Activated CD4-positive, alpha-beta T cell treated with anti-CD3 and anti-CD28 coated beads, Interleukin-2, amount 10 ng/mL, durations not matched to agents 24 days and 14 days (primary cell): ENCODE measurements at regions not wholly inside any gene's neighbourhood (a gene's known extent, or its start where the extent isn't known, plus 50 kb on each side); places are given as distances from the start of the nearest gene placed in this dataset.

Experiments used
- DNase-seq: peaks from one replicate; pipeline ENCODE4 v3.0.0; 2022
- H3K27ac Mint-ChIP-seq: one replicate; pipeline ENCODE4 v1.8.0; 2022; ENCODE audit warnings: mild to moderate bottlenecking, mixed read lengths
- H3K27me3 Mint-ChIP-seq: one replicate; pipeline ENCODE4 v1.8.0; 2022; ENCODE audit warnings: mixed read lengths
- H3K36me3 Mint-ChIP-seq: one replicate; pipeline ENCODE4 v1.8.0; 2022; ENCODE audit warnings: low read depth, mild to moderate bottlenecking, mixed read lengths
- H3K4me1 Mint-ChIP-seq: one replicate; pipeline ENCODE4 v1.8.0; 2021; ENCODE audit warnings: mixed read lengths
- H3K4me3 Mint-ChIP-seq: one replicate; pipeline ENCODE4 v1.8.0; 2022; ENCODE audit warnings: mild to moderate bottlenecking, moderate library complexity, mixed read lengths
- H3K9me3 Mint-ChIP-seq: one replicate; pipeline ENCODE4 v1.8.0; 2021; ENCODE audit warnings: mixed read lengths
- intact Hi-C: fragments of 100-400 bp; cut with micrococcal nuclease; formaldehyde crosslinking; loops from one replicate; pipeline ENCODE4 v1.15.1; 2023

DNA sequence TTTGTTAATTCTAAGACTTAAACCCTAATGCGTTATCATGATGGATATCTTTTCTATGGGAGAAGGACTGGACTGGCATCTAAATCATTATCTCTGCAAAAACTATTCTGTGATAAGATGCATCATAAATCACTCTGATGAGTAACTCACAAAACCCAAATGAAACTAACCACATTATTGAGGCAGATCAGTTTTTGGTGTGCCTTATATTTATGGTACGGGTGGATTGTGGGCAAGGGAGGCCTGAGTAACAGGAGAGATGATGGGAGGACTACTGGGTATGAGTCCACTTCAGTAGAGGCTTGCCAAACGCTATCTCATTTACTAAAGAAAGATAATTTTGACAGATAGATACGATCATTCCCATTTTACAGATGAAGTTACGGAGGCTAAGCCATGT is 66.4 kb upstream of the GUCY1A1 start:
- no peak overlapping the region for H3K4me3 Mint-ChIP-seq
- no peaks in the 10 kb centered on the region for H3K9me3 Mint-ChIP-seq
- DNase-seq: no peak
- H3K27me3 Mint-ChIP-seq: peaks cover 8% of the 10 kb centered on the region
- intact Hi-C loops: no loop called here
- peaks cover 2% of the 10 kb centered on the region for H3K4me1 Mint-ChIP-seq
- no peaks in the 10 kb centered on the region for H3K36me3 Mint-ChIP-seq
- no peak overlapping the region for H3K27ac Mint-ChIP-seq

DNA sequence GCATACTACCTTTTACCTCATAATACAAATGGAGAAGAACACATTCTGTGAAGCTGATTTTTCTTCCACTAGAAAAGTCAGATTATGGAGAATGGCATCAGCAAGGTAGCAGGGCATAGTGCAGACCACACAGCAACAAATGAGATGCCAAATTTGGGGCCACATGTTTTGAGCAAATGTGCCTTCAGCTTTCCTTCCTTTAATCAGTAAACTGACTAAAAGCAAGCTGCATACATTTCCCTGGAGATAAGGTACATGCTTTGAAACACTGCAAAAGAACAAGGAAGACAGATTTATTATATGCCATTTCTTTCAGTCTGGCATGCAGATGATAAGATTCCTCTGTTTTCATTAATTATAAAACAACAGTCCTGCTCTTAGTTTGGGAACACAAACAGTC is 67.1 kb upstream of the GUCY1A1 start:
- H3K27me3 Mint-ChIP-seq: peaks cover 8% of the 10 kb centered on the region
- no peak for DNase-seq
- H3K4me3 Mint-ChIP-seq: no peak overlapping the region
- intact Hi-C loops: no loop called here
- no peaks in the 10 kb centered on the region for H3K9me3 Mint-ChIP-seq
- H3K36me3 Mint-ChIP-seq: no peaks in the 10 kb centered on the region
- peaks cover 2% of the 10 kb centered on the region for H3K4me1 Mint-ChIP-seq
- H3K27ac Mint-ChIP-seq: no peak overlapping the region

DNA sequence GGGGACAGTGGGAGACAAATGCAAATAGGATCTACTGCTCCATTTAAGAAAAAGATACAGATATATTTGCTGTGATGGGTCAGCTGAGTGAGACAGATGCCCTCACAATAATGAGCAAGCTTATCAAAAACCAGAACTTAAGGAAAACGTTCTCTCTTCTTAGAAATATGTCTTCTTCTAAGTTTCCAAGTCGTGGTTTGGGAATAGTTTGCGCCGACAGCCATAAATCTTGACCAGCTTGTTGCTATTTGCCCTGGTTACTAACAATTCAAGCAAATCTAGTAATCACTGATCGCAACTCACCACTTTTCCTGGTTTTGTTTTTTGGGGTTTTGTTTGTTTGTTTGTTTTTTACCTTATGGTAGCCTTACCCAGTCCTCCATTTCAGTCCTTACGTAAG is 67.6 kb upstream of the GUCY1A1 start:
- DNase-seq: no peak
- H3K4me3 Mint-ChIP-seq: no peak overlapping the region
- no peaks in the 10 kb centered on the region for H3K36me3 Mint-ChIP-seq
- intact Hi-C loops: no loop called here
- H3K4me1 Mint-ChIP-seq: peaks cover 2% of the 10 kb centered on the region
- no peaks in the 10 kb centered on the region for H3K9me3 Mint-ChIP-seq
- peaks cover 8% of the 10 kb centered on the region for H3K27me3 Mint-ChIP-seq
- no peak overlapping the region for H3K27ac Mint-ChIP-seq

DNA sequence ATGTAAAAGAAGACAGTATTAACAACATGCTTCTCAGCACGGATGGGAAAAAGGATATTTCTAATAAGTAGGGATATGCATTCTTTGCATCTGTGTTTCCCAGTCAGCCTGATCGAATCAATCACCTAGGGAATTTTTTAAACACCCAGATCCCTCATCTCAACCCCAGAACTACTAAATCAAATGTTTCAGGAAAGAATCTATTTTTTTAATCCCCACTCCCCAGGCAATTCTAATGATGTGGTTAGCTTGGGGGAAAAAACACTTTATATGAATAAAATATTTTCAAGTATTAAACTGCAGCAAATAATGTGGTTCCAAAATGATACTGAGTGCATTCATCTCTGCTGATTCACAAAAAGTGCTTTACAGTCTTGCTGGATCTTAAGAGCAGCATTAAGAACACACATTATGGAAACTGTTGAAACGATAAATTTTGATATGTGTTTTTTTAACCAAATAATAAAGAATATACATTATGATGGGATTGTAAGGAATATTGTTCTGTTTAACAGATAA is 68.7 kb upstream of the GUCY1A1 start:
- H3K4me3 Mint-ChIP-seq: no peak overlapping the region
- H3K27ac Mint-ChIP-seq: no peak overlapping the region
- H3K27me3 Mint-ChIP-seq: peaks cover 9% of the 10 kb centered on the region
- H3K36me3 Mint-ChIP-seq: no peaks in the 10 kb centered on the region
- no peak for DNase-seq
- H3K9me3 Mint-ChIP-seq: no peaks in the 10 kb centered on the region
- intact Hi-C loops: no loop called here
- H3K4me1 Mint-ChIP-seq: peaks cover under 1% of the 10 kb centered on the region

DNA sequence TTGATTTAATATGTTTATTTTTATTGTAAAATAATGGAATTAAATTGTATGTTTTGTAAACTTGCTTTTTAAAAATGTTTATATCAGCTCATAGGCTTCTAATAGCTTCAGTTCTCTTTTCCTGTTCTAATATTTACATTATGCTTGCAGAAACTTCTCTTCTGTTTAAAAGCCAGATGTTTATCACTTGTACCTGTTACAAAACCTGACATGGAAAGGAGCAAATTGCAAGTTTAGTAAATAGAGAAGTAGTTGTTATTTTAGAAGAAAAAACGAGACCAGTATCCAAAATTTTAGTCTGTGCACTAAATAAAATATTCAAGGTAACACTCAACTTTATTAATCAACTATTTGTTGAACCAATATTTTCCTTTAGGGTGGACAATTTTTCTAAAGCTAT is 69.4 kb upstream of the GUCY1A1 start:
- no peaks in the 10 kb centered on the region for H3K9me3 Mint-ChIP-seq
- H3K4me3 Mint-ChIP-seq: no peak overlapping the region
- no peak for DNase-seq
- no peaks in the 10 kb centered on the region for H3K36me3 Mint-ChIP-seq
- no peaks in the 10 kb centered on the region for H3K4me1 Mint-ChIP-seq
- H3K27ac Mint-ChIP-seq: no peak overlapping the region
- H3K27me3 Mint-ChIP-seq: peaks cover 13% of the 10 kb centered on the region
- intact Hi-C loops: no loop called here

DNA sequence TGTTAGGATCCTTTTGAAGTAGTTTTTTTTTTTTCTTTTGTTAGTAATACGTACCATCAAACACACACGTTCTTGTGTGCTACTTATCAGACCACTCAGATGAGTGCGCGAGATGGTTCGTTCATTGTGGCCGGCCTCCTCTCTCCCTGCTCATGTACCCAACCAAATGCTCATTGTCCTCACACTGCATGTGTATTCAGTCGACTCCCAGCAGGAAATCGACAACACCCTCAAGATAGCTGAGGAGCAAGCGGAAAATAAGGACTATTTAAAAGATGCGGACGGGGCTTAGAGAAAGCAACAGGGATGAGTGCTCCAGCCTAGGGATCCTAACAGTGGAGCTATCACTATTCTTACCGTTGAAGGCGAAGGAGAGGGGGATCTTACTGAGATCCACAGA is 72.9 kb upstream of the GUCY1A1 start:
- Mint-ChIP-seq H3K27ac (no peak overlapping the region), H3K9me3 (no peaks in the 10 kb centered on the region), H3K36me3 (no peaks in the 10 kb centered on the region), H3K27me3 (peaks cover 18% of the 10 kb centered on the region), H3K4me1 (no peaks in the 10 kb centered on the region), H3K4me3 (no peak overlapping the region)
- DNase-seq: no peak
- intact Hi-C loops: no loop called here

DNA sequence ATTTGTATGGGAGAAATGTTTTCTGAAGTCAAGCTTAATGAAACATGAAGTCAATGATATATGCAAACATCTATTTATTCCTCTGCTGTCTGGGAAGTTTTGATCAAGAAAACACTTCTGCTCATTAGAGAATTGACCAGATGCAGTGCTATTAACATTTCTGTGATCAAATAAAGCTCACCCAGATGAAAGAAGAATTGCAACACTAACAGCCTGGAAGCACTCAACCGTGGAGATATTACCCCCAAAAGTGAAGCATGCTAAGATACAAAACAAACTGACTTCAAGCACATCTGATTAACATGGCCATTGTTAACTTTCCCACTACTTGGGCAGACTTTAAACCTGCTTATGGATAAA is 73.7 kb upstream of the GUCY1A1 start:
- Mint-ChIP-seq H3K9me3 (no peaks in the 10 kb centered on the region), H3K36me3 (no peaks in the 10 kb centered on the region), H3K4me3 (no peak overlapping the region), H3K27me3 (peaks cover 18% of the 10 kb centered on the region), H3K4me1 (no peaks in the 10 kb centered on the region), H3K27ac (no peak overlapping the region)
- intact Hi-C loops: no loop called here
- DNase-seq: no peak

DNA sequence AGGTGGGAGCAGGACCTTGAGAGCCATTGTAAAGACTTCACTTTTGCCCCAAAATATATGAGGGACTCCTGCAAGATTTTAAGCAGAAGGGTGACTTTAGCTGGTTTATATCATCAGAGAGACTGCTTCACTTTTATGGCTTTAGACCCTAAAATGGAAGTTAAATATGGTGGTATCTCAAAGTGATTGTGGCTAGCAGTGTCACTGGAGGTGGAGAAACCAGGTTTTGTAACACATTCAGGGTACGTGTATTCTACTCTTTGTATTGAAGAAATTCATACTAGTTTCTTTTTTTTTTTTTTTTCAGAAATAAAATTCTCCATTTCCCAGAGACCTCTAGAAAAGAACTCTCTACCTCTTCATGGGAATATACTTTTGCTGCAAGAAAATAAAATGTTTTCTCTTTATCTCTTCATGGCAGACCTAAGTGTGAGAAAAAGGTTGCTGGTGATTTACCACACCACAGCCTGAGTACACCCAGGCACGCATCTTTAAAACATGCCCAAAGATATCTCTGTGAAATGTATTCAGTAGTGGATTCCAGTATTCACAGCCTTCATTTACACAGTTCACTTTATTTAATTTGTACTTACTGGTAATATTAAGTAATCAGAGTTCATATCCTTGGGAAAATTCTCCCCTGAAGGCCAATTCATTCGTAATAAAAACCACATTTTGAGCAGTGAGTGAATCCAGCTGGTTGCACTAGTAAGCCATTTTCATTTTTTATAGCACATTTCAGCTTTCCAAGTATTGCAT is 74.3 kb upstream of the GUCY1A1 start:
- Mint-ChIP-seq H3K4me1 (no peaks in the 10 kb centered on the region), H3K4me3 (no peak overlapping the region), H3K27ac (no peak overlapping the region), H3K36me3 (no peaks in the 10 kb centered on the region), H3K9me3 (no peaks in the 10 kb centered on the region), H3K27me3 (peaks cover 15% of the 10 kb centered on the region)
- DNase-seq: no peak
- intact Hi-C loops: no loop called here

DNA sequence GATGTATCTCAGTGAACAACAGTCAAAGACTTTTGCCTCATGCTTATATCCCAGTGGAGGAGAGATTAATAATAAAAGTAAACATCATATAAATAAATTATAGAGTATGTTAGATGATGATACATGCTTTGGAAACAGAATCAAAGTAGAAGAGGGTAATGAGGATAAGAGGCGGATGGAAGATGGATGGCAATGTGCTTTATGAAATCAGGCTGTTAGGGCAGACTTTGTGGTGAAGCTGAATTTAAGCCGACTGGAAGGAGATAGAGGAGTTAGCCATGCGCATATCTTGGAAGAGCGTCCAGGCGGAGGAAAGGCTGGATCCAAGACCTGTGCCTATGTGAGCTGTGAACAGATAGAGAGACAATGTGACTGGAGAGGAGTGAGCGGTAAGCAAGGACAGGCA is 74.9 kb upstream of the GUCY1A1 start:
- Mint-ChIP-seq H3K4me1 (no peaks in the 10 kb centered on the region), H3K9me3 (no peaks in the 10 kb centered on the region), H3K4me3 (no peak overlapping the region), H3K27me3 (peaks cover 15% of the 10 kb centered on the region), H3K36me3 (no peaks in the 10 kb centered on the region), H3K27ac (no peak overlapping the region)
- intact Hi-C loops: no loop called here
- no peak for DNase-seq

DNA sequence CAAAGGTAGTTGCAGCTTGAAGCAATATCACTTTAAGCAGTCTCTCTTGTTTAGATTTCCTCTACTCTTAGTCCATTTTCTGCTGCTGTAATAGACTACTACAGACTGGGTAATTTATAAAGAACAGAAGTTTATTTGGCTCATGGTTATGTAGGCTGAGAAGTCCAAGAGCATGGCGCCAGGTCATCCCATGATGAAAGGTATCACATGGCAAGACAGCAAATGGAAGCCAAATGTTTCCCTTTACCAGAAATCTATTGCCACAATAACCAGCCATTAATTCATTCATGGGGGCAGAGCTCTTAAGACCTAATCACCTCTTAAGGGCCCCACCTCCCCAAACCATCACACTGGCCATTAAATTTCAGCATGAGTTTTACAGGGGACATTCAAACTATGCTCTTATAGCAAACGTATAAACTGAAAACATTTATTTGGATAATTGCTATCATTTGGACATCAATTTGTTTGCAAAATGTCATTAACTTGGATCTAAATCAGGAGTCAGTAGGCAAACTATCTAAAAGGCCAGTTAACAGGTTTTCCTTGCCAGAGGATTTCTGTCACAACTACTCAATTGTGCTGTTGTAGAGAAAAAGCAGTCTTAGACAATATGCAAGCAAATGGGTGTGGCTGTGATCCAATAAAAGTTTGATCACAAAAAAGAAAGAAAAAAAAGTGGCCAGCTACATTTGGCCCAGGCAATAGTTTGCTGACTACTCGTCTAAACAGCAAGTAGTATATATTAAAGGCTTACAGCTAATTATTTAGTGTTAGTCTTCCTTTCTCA is 75.7 kb upstream of the GUCY1A1 start:
- DNase-seq: no peak
- intact Hi-C loops: no loop called here
- Mint-ChIP-seq H3K4me3 (no peak overlapping the region), H3K9me3 (peaks cover 2% of the 10 kb centered on the region), H3K27ac (no peak overlapping the region), H3K27me3 (peaks cover 11% of the 10 kb centered on the region), H3K36me3 (no peaks in the 10 kb centered on the region), H3K4me1 (no peaks in the 10 kb centered on the region)

DNA sequence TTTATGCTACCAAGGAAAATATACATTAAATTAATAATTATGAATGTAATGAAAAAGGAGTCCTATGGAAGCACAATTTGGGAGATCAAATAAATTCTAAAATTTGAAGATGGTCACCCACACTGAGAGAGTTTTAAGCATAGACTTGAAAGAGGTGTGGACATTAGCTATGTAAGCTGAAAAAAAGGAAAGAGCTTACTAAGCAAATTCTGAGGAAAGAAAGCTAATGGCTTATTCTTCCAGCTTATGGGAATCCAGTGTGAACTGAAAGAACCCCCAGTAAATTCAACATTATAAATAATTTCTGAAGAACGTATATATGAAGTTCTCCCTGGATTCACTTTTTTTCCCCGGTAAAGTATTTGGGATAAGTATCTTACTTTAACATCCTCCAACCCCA is 78.2 kb upstream of the GUCY1A1 start:
- H3K4me1 Mint-ChIP-seq: peaks cover 4% of the 10 kb centered on the region
- peaks cover 4% of the 10 kb centered on the region for H3K9me3 Mint-ChIP-seq
- DNase-seq: no peak
- H3K27me3 Mint-ChIP-seq: peaks cover 10% of the 10 kb centered on the region
- H3K36me3 Mint-ChIP-seq: no peaks in the 10 kb centered on the region
- no peak overlapping the region for H3K27ac Mint-ChIP-seq
- no peak overlapping the region for H3K4me3 Mint-ChIP-seq
- intact Hi-C loops: no loop called here

DNA sequence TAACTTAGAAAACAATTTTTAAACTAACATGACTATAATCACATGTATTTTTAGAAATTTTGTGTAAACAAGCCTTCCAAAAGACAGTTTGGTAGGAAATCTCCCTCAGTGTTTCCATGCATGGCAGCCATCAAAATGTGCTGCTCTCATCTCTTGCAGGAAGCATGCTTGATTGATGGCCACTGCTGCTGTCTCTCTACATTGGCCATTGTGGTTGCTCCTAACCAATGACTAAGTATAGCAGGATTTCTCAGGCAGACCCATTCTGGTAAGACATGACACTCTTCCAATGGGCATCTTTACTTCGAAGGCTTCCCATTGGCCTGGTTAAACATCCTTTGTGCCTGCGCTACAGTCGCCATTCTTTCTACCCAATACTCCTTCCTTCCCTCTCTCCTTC is 78.9 kb upstream of the GUCY1A1 start:
- intact Hi-C loops: no loop called here
- Mint-ChIP-seq H3K27me3 (peaks cover 7% of the 10 kb centered on the region), H3K36me3 (no peaks in the 10 kb centered on the region), H3K27ac (no peak overlapping the region), H3K4me1 (peaks cover 11% of the 10 kb centered on the region), H3K9me3 (peaks cover 4% of the 10 kb centered on the region), H3K4me3 (no peak overlapping the region)
- no peak for DNase-seq

DNA sequence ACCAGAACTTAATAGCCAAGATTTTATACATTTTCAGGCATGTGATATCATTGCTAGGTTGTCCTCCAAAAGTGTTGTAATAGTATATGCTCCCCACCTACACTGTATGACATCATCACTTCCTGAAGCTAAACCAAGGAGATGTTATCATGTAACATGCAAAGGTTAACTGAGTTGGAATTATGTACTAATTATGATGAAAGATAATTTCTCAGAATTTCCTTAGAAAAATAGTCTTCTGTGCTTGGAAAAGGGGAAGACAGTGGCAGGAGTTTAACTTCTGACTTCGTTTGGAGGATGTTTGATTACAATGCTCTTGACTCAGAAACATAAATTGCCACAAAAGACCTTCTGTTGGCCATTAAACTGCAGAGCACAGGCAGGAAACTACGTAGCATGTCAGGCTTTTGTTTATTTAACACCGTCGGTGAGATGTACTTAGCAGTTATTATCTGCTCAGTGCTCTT is 83.6 kb upstream of the GUCY1A1 start:
- no peaks in the 10 kb centered on the region for H3K36me3 Mint-ChIP-seq
- H3K27ac Mint-ChIP-seq: peak overlapping the region; percentile 60
- peak; percentile 67 for DNase-seq
- intact Hi-C loops: loop anchor here (1.0 to 2.0 kb wide), 2 partner anchors 46 to 56 kb away; no protein-coding TSS in a partner anchor
- H3K9me3 Mint-ChIP-seq: peaks cover 10% of the 10 kb centered on the region
- no peaks in the 10 kb centered on the region for H3K27me3 Mint-ChIP-seq
- H3K4me1 Mint-ChIP-seq: peaks cover 11% of the 10 kb centered on the region
- H3K4me3 Mint-ChIP-seq: peak overlapping the region; percentile 19

DNA sequence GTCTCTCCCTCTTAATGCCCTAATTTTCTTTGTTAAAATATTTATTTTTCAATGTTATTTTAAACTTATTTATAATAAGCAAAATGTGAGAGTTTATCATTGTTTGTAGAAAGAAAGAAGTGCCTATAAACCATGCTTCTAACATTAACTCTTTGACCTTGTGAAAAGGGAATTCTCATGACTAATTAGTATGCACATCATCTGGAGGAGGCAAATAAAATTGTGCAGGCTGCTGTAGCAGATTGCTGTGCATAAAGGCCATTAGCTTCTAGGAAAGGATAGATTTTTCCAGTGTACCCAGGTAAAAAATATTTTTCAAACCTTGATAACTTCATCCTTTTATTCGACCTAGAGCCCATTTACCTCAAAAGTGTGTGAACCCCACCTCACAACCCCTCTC is 84.6 kb upstream of the GUCY1A1 start:
- H3K27ac Mint-ChIP-seq: no peak overlapping the region
- intact Hi-C loops: loop anchor here (2.0 kb wide), 1 partner anchor 47 kb away; no protein-coding TSS in a partner anchor
- DNase-seq: no peak
- H3K4me1 Mint-ChIP-seq: peaks cover 11% of the 10 kb centered on the region
- no peaks in the 10 kb centered on the region for H3K36me3 Mint-ChIP-seq
- no peak overlapping the region for H3K4me3 Mint-ChIP-seq
- no peaks in the 10 kb centered on the region for H3K27me3 Mint-ChIP-seq
- peaks cover 10% of the 10 kb centered on the region for H3K9me3 Mint-ChIP-seq
